Hindlimb muscle (tissue), 1 donor: ENCODE measurements at regions not wholly inside any gene's neighbourhood (a gene's known extent, or its start where the extent isn't known, plus 50 kb on each side); places are given as distances from the start of the nearest gene placed in this dataset.
"Not testable (repeated sequence)": the region's sequence is repeated elsewhere in the genome, so short reads cannot be mapped to it uniquely, and the experiment has no call there.

Experiments
- DNase-seq: peaks from one replicate; pipeline ENCODE4 v3.0.0-alpha.2; 2013

DNA sequence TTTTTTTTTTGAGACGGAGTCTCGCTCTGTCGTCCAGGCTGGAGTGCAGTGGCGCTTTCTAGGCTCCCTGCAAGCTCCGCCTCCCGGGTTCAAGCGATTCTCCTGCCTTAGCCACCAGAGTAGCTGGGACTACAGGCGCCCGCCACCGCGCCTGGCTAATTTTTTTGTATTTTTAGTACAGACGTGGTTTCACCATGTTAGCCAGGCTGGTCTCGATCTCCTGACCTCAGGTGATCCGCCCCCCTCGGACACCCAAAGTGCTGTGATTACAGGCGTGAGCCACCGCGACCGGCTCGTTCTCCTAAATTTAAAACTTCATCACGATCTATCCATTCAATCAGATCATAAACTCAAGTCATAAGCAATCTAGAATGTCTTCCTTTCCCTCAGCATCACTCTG, 359.5 kb upstream of the BRINP3 start:
- not testable (repeated sequence) for DNase-seq

DNA sequence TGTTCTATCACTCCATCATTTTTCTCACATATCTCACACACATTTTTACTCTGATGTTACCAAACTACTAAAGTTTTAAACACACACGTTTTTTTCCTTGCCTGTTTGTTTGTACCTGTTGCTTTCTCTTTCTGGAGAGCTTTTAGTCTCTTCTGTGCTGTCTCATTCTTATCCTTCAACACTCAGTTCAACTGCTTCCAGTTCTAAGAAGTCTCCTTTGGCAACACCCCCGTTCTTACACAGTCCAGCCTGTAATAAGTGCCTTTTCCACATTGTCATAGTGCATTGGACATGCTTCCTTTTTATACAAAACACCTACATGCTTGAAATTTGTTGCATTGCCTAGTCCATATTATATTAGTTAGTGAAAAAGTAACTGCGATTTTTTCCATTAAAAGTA, 360.2 kb upstream of the BRINP3 start:
- no peak for DNase-seq

DNA sequence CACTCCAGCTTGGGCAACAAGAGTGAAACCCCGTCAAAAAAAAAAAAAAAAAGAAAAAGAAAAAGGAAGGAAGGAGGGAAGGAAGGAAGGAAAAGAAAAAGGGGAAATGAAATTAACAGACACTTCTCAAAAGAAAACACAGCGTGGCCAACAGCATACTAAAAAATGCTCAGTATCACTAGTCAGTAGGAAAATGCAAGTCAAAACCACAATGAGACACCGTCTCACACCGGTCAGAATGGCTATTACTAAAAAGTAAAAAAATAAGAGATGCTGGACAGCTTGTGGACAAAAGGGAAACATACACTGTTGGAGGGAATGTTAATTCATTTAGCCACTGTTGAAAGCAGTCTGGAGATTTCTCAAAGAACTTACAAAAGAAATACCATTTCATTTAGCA, 369.5 kb upstream of the BRINP3 start:
- DNase-seq: no peak

DNA sequence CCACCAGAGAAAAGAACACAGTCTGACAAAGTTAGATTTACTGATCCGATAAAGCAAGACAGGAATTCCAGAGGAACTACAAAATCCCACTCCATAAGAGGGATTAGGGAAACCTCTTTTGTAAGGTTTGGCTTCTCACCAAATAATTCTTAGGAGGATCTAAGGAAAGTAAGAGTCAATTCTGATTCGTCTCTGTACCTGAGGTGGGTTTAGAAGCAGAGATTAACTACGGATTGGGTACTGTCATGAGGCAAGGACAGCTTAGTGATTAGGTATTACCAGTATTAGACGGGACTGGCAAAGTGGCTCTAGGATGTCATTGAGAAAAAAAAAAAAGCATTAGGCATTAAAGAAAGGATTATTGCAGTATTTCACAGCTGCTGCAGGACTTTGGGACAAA, 371.7 kb upstream of the BRINP3 start:
- no peak for DNase-seq

DNA sequence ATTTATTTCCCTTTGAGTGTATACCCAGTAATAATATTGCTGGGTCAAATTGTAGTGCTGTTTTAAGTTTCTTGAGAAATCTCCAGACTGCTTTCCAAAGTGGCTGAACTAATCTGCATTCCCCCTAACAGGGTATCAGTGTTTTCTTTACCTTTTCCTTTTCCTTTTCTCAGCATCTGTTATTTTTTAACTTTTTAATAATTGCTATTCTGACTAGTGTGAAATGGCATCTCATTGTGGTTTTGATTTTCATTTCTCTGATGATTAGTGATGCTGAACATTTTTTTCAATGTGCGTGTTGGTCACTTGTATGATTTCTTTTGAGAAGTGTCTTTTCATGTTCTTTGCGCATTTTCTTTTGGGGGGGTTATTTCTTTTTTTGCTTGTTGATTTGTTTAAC, 374.9 kb upstream of the BRINP3 start:
- DNase-seq: no peak

DNA sequence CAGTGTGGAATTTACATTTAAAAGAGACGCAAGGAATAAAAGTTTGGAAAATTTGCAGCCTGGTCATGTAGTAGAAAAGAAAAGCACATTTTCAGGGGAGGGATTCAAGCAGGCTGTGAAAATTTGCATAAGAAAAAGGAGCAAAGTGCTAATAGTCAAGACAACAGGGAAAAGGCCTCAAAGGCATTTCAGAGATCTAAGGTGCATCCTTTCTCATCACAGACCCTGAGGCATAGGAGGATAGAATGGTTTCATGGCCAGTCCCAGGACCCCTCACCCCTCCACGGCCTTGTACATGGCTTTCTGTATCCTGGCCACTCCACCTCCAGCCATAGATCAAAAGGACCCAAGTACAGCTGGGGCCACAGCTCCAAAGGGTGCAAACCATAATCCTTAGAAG, 380.5 kb upstream of the BRINP3 start:
- no peak for DNase-seq

DNA sequence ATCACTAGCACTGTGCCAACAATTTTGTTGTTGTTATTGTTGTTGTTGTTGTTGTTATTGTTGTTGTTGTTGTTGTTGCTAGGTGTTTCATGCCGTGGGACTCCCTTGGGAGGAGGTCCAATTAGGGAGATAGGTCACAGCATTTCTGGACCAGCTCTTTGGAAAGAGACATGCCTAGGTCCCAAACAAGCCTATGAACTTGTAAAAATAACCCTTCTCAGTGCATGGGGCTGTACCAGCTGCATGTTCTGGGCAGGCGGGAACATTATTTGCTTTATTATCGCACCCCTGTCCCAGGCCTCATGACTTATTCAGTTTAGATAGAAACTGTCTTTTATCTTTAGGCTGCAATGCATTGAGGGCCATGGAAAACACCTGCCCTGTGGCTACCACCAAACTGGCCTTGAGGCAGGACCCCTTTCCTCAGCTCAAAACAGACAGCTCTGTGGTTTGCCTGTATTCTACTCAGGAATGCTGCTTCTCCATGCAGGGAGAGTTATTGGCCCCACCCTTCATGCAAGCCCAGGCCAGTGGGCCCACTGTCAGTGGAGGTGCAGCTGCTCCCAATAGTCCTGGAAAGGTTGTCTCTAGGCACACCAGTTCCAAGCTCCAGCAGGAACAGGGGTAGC, 386.5 kb upstream of the BRINP3 start:
- DNase-seq: no peak

DNA sequence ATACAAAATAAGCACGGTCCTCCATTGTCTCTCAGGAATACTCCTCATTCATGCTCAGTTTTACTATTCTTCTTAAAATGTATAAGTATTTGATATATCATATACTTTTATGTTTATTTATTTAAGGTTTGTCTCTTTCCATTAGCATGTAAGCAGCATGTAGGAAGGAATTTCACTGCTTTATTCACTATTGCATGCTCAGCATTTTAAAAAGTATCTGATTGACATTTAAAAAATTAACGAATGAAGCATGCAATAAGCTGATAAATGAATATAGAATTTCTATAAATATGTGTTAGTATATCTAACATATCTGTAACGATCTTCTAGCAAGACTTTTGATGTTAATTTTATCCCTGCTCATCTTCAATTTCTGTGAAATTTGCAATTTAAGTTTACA, 402.7 kb upstream of the BRINP3 start:
- no peak for DNase-seq

DNA sequence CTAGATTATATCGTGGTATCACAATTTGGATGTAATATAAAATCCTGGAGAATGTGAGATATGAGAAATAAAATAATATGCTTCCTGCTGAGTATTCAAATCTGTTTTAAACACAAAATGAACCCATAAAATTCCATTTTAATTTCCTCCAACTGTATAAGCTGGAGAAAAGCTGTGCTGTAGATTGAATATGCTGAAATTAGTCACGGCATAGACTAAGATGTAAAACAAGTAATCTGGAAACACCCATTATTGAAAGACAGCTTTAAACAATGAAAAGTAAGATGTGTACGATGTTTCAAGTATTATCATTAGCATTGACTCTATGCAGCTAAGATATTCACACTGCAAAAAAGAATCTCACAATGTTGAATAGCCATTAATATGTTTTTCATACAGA, 403.4 kb upstream of the BRINP3 start:
- DNase-seq: no peak

DNA sequence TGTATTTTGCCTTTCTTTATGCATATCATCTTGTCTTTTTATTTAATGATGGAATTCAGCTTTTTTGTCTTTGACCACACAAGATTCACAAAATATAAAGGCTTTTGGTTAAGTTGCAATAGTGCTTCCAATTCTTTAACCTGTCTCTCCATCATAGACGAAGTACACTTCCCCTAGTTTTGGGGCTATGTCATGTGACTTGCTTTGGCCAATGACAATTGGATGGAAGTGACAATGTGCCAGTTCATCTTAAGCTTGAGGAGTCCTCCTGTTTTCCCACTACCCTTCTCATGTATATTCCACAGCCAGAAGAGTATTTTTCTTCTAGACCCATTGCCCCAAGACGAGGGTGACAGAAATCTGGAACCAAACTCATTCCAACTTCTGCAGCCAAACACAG, 419.6 kb upstream of the BRINP3 start:
- no peak for DNase-seq

DNA sequence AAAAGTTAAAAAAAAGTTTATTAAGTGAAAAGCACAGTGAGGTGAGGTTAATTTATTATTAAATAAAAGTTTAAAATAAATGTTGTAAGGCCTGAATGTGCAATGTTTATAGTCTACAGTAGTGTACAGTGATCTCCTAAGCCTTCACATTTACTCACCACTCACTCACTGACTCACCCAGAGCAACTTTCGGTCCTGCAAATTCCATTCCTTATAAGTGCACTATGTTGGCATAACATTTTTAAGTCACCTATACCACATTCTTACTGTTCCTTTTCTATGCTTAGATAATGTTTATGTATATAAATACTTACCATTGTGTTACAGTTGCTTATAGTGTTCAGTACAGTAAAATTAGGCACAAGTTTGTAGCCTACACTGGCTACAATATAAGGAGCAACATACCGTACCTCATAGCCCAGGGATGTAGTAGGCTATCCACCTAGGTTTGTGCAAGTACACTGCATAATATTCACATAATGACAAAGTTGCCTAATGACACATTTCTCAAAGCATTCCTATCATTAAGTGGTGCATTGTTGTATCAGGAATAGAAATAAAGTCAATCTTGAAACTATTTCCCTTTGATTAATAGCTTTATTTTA, 426.5 kb upstream of the BRINP3 start:
- DNase-seq: no peak

DNA sequence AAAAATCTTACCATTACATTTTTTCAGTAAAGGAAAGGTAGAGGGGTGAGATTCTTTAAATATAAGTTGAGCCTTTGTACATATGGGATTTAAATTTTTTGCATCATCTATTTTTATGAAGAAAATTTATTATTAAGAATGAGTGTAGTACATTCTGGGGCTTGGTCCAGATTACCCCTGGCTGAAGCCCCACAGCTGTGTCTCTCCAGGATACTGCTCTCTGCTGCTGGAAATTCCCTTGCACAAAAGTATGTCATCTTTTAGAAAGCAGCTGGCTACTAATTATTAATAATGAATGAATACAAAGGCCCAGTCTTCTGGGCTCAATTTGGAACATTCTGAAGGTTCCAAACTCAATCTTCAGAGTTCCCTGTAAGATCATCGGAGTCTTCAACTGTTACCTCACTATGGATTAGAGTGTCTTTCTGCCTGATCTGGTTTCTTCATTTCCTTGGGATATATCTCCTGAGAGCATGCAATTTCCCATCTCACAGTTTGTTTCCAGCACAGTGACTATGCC, 428.6 kb upstream of the BRINP3 start:
- DNase-seq: peak; percentile 58

DNA sequence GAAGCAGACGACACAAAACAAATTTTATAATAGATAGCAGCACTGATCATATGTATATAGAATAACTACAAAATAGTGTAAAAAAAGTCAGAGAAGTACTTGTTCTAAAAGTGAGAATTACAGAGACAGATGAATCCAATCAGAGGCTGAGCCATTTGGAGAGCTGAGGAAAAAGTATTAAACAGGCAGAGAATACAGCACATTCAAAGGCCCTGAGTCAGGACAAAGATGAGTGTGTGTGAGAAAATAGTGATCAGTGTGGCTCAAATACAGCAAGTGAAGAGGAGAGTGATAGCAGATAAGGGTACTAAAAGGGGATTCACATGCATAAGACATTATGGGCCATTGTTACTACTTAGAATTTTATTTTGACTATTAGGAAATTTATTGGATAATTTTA, 430.6 kb upstream of the BRINP3 start:
- no peak for DNase-seq

DNA sequence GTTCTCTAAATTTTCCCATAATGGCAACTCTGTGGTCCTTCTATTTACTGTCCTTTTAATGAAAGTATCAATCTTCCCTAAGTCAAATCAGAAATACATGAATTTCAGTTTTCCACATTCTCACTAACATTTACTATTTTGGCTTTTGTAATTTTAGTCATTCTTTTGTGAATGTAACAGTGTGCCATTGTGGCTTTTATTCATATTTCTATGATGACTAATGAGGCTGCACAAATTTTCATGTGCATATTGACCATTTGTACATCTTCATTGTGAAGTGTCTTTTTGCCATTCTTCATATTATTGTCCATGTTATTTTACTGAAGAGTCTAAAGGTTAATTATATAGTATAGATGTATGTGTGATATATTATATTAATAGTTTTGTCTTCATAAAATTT, 431.0 kb upstream of the BRINP3 start:
- DNase-seq: no peak

DNA sequence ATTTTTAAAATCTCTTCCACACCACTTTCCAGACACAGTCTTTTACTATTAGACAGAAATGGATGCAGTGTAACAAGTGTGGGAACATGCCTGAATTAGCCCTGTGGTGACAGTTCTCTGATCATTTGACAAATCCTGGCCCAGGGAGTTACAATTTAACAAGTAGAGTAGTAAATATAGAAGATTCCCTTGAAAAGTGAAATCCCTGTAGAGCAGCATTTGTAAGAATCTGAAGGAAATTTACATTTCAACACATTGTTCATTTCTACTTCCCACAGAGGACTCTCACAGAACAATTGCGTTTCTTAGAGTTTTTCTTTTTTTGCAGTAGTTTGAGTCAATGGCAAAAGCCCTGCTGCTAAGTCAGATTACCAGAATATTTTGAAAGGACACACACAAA, 458.3 kb upstream of the BRINP3 start:
- peak; percentile 8 for DNase-seq

DNA sequence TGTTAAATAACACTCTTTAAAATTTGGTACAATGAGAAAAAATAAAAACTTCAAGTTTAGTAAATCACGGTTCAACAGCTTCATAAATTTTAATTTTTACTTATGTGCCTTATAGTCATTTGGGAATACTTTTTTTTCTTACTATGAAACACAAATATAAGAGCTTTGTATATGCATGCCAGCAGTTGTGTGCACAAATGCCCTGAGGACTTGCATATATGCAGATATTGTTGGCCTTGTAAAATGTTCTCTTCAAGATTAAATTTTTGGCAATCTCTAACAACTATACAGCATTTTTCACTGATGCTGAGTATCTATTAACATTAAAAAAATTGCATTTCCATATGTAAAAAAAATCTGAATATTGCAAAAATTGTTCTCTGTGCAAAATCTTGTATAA, 458.7 kb upstream of the BRINP3 start:
- no peak for DNase-seq

DNA sequence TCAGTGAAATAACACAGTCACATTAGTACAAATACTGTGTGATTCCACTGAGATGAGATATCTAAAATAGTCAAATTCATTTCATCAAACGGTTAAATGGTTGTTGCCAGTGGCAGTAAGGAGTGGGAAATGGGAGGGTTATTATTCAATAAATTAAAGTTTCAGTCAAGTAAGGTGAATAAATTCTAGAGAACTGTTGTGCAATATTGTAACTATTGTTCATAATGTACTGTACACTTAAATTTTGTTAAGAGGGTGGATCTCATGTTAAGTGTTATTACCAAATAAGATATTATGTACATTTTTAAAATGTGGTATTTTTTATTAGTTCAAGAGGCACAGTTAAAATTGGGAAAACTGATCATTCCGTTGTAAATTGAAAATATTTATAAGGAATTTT, 463.3 kb upstream of the BRINP3 start:
- DNase-seq: no peak

DNA sequence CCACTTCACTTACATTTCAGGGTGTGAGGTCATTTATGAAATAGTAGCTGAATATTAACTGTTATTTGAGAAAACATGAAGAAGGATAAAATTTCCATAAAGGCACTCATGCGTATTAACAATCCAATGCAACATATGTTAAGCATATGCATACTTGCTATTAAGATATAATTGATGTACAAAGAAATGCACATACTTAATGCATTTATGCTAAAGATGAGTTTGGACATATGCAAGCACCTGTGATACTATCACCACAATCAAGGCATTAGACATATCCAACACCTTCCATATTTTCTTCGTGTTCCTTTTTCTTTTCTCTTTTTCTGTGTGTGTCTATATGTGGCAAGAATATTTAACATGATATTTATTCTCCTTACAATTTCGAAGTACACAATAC, 464.8 kb upstream of the BRINP3 start:
- DNase-seq: no peak

DNA sequence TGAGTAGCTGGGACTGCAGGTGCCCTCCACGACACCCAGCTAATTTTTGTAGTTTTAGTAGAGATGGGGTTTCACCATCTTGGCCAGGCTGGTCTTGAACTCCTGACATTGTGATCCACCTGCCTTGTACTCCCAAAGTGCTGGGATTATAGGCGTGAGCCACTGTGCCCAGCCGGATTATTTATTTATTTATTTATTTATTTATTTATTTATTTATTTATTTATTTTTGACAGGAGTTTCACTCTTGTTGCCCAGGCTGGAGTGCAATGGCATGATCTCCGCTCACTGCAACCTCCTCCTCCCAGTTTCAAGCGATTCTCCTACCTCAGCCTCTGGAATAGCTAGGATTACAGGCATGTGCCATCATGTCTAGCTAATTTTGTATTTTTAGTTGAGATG, 466.1 kb upstream of the BRINP3 start:
- not testable (repeated sequence) for DNase-seq

DNA sequence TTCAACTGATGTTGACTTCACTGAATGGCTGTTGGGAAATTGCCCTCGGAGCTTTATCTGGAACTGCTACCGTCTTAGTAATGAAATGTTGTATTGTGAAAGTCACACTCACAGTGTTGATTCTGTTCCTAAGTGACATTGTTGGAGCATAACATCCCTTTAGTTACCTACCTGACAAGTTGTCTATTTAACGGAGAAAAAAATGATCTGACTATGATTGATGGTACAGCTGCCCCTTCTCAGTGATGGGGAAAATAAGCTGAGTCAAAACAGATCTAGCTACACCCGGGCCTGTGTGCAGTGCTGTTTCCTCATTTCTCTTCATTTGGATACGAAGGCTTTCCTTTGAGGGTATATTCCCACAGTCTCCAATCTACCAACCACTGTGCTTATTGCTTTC, 472.3 kb upstream of the BRINP3 start:
- DNase-seq: no peak

DNA sequence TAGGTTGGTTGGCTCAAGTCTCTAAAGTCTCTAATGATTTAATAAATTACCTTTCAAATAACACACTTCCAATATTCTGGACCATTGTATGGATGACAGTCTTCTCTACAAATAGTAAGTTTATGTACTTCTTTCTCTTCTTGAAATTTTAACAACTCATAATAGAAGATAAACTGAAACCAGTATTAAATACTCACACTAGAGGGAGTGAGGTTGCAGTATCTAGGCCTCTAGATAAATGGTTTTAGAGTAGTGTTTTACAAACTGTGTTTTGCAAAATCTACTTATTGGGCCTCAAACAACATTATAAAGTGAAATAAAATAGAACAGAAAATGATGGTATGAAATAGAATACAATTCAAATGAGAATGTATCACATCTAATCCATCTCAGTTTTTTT, 479.9 kb upstream of the BRINP3 start:
- DNase-seq: no peak

DNA sequence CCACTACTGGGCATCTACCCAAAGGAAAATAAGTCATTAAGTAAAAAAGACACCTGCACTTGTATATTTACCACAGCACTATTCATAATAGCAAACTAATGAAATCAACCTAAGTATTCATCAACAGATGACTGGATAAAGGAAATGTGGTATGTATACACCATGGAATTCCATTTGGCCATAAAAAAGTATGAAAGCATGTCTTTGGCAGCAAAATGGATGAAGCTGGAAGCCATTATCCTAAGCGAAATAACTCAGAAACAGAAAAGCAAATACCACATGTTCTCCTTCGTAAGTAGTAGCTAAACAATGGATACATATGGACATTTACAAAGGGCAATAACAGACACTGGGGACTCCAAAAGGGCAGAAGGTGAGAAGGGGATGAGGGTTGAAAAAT, 485.7 kb upstream of the BRINP3 start:
- peak; percentile 36 for DNase-seq

DNA sequence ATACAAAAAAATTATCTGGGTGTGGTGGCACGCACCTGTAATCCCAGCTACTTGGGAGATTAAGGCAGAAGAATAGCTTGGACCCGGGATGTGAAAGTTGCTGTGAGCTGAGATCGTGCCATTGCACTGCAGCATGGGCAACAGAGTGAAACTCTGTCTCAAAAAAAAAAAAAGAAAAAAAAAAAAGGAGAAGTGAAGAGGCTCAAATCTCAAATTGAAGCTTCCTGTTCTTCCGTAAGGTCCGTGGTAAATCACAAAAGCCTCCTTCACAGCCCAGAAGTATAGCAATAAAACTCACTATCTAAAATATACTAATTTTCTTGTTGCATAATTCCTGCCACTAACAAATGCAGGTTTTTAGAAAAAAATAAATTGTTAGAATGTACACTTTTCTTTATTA, 498.2 kb upstream of the BRINP3 start:
- DNase-seq: no peak

DNA sequence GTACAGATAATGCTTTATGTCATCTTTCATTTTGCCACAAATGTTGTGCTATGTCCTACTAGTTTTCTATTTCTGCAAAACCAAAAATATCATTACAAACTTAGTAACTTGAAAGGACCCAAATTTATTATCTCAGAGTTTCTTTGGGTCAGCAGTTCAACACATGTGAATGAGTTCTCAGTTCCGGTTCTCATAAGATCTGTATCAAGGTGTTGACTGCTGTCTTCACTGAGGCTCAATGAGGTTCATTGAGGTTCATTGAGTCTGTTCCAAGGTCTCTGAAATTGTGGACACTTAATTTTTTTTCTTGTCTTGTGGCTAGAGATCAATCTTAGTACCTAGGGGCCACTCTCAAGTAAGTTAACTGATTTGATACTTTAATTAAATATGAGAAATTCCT, 525.1 kb upstream of the BRINP3 start:
- DNase-seq: no peak

DNA sequence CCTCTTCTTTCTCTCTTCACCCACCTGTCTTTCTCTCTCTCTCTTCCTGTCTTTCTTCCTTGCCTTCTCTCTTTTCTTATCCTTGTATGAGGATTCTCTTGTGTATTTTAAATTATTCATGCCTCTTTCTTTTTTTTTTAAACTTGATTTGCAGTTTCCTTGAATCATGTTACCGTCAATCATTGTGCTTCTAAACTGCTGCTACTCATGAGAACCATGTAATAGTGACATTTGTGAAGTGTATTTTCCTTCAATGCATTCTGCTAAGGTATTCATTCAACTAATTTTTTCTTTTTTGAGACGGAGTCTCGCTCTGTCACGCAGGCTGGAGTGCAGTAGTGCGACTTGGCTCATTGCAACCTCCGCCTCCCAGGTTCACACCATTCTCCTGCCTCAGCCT, 539.1 kb upstream of the BRINP3 start:
- DNase-seq: no peak
